ENCODE measurements at regions not wholly inside any gene's neighbourhood (a gene's known extent, or its start where the extent isn't known, plus 50 kb on each side); places are given as distances from the start of the nearest gene placed in this dataset.
"Not testable (repeated sequence)": the region's sequence is repeated elsewhere in the genome, so short reads cannot be mapped to it uniquely, and the experiment has no call there.

DNA sequence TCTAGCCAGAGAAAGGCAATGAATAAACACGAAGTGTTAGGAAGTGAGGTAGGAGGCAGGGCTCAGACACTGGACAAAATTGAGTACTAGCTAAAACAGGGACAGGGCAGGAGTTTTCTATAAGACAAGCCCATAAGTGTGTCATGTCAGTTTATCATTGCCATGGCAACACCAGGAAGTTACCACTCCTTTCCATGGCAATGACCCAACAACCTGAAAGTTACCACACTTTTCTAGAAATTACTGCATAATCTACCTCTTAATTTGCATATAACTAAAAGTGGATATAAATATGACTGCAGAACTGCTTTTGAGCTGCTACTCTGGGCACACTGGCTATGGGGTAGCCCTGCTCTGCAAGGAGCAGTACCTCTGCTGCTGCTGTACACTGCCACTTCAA, 442.5 kb upstream of the COX7C start:
- DNase-seq (ENCODE audit: low read depth) = no peak
- TF ChIP-seq, protein P1, sequence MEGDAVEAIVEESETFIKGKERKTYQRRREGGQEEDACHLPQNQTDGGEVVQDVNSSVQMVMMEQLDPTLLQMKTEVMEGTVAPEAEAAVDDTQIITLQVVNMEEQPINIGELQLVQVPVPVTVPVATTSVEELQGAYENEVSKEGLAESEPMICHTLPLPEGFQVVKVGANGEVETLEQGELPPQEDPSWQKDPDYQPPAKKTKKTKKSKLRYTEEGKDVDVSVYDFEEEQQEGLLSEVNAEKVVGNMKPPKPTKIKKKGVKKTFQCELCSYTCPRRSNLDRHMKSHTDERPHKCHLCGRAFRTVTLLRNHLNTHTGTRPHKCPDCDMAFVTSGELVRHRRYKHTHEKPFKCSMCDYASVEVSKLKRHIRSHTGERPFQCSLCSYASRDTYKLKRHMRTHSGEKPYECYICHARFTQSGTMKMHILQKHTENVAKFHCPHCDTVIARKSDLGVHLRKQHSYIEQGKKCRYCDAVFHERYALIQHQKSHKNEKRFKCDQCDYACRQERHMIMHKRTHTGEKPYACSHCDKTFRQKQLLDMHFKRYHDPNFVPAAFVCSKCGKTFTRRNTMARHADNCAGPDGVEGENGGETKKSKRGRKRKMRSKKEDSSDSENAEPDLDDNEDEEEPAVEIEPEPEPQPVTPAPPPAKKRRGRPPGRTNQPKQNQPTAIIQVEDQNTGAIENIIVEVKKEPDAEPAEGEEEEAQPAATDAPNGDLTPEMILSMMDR (IDR thresholded peaks at IDR 0.05; ENCODE audit: low read length, missing control alignments) = no peak

DNA sequence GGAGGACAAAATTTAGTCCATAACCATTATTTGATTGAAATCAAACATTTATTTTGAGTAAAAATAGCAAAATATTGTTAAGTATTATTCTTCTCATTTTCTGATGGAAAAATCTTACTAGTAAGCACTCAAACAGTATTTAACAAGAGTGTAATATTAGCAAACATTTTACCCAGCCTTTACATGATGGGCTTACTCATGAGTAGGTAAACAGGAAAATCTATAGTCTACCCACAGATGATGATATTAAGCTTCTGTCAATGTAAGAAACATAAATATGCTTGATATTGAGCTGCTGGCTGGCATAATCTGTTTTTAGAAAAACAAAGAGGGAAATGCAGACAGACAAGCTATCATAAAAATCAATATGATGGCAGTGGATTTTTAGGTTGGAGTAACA, 418.5 kb upstream of the COX7C start:
- DNase-seq (ENCODE audit: low read depth) = no peak
- H3K4me3 ChIP-seq (replicated peaks; ENCODE audit: low read depth, low read length) = no peak overlapping the region
- TF ChIP-seq, protein P1 (IDR thresholded peaks at IDR 0.05; ENCODE audit: low read length, missing control alignments) = no peak

More for the DNA sequence above, 442.5 kb upstream of the COX7C start:
- H3K4me3 ChIP-seq (replicated peaks; ENCODE audit: low read depth, low read length) = no peak overlapping the region

GRCh38 chr5:86228147-86228546, 389.6 kb upstream of the COX7C start:
- TF ChIP-seq, protein P1 (IDR thresholded peaks at IDR 0.05; ENCODE audit: low read length, missing control alignments) = no peak
- no peak overlapping the region for H3K4me3 ChIP-seq (replicated peaks; ENCODE audit: low read depth, low read length)
- DNase-seq (ENCODE audit: low read depth) = no peak

GRCh38 chr5:86232246-86232645, 385.5 kb upstream of the COX7C start:
- TF ChIP-seq, protein P1 (IDR thresholded peaks at IDR 0.05; ENCODE audit: low read length, missing control alignments) = no peak
- DNase-seq (ENCODE audit: low read depth) = no peak
- no peak overlapping the region for H3K4me3 ChIP-seq (replicated peaks; ENCODE audit: low read depth, low read length)

DNA sequence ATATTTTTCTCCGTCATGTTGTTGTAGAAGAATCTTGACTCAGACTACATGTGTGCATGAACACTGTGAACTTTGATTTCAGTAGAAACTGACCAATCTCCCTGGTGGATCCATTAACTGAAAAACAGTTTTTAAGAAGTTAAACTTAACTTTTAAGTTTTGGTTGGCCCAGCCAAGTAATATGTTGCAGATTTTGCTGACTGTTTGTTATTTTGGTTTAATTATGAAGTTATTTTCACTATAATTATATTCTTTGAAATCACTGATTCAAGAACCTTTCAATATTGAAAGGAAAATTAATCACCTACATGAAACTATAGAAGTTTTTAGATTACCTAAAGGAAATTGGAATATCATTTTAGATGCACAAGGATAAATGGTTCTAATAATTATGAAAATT, 373.6 kb upstream of the COX7C start:
- DNase-seq (ENCODE audit: low read depth) = no peak
- H3K4me3 ChIP-seq (replicated peaks; ENCODE audit: low read depth, low read length) = no peak overlapping the region
- TF ChIP-seq, protein P1 (IDR thresholded peaks at IDR 0.05; ENCODE audit: low read length, missing control alignments) = no peak

DNA sequence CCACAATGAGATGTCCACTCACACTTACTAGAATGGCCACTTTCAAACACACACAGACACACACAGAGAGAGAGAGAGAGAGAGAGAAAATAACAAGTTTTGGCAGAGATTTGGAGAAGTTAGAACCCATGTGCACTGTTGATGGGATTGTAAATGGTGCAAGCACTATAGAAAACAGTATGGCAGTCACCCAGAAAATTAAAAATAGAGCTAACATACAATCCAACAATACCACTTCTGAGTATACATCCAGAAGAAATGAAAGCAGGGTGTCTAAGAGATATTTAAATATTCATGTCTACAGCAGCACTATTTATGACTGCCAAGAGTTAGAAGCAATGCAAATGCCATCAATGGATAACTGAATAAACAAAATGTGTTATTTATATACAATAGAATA, 359.9 kb upstream of the COX7C start:
- H3K4me3 ChIP-seq (replicated peaks; ENCODE audit: low read depth, low read length) = no peak overlapping the region
- no peak for DNase-seq (ENCODE audit: low read depth)
- TF ChIP-seq, protein P1 (IDR thresholded peaks at IDR 0.05; ENCODE audit: low read length, missing control alignments) = no peak

DNA sequence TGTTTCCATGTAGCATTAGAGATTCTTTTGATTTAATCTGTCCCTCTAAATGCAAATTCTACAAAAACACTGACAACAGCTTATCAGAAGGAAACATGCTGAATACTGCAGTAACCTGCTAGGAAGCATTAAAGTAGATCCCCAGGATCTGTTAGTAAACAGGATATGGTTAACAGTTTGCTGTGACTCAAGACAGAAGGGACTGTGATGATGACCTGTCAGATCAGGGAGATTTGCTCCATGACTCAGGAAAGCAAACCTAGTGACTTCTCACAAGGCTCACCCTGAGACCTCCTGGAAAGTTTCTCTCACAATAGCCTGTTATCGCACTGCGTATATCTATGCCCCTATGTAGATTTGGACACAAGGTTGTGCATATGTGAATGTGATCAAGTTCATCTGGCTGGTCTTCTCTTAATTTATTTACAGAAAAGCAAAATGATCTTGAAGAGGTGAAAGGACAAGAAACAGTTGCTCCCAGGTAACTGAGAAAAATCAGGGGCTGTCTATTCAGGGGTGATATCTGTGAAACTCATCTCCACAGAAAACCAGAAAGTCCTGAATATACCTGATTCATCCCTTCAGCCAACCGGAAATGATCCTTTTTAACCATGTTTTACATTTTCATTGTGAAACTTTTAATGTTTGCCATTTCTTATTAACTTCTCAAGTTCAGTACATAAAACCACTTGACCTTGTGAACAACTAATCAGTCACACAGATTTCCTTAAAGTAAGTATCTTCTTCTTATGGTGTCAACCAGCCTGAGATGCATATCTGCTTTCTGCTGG, 333.1 kb upstream of the COX7C start:
- not testable (repeated sequence) for DNase-seq (ENCODE audit: low read depth); H3K4me3 ChIP-seq (replicated peaks; ENCODE audit: low read depth, low read length)

- not testable (repeated sequence) for H3K4me3 ChIP-seq (replicated peaks; ENCODE audit: low read depth, low read length); DNase-seq (ENCODE audit: low read depth)
These were observed 330.3 kb upstream of the COX7C start for GRCh38 chr5:86287437-86287836.

GRCh38 chr5:86289786-86290185, 328.0 kb upstream of the COX7C start:
- not testable (repeated sequence) for DNase-seq (ENCODE audit: low read depth); H3K4me3 ChIP-seq (replicated peaks; ENCODE audit: low read depth, low read length)

DNA sequence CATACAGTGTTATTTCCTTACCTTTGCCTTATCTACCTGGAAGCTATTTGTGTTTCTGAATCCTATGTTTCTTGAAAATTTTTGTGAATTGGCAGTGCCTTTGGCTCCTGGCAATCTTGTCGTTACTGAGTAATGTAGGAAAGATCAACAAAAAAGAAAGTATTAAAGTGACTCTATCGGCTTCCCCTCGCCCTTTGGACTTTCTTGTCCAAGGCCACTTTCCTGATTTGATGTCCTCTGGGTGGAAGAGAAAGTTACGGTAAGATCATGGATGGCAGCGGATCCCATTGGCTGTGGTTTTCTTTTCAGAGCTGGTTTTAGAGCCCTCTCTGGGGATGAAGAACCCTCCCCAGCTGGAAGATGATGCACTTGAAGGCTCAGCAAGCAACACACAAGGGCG, 324.9 kb upstream of the COX7C start:
- not testable (repeated sequence) for DNase-seq (ENCODE audit: low read depth); H3K4me3 ChIP-seq (replicated peaks; ENCODE audit: low read depth, low read length)

- not testable (repeated sequence) for DNase-seq (ENCODE audit: low read depth)
These were observed 315.1 kb upstream of the COX7C start for GRCh38 chr5:86302643-86303042.

More at GRCh38 chr5:86302643-86303042, 315.1 kb upstream of the COX7C start:
- not testable (repeated sequence) for H3K4me3 ChIP-seq (replicated peaks; ENCODE audit: low read depth, low read length)
